Activated naive CD8-positive, alpha-beta T cell (primary cell): ENCODE measurements at regions not wholly inside any gene's neighbourhood (a gene's known extent, or its start where the extent isn't known, plus 50 kb on each side); places are given as distances from the start of the nearest gene placed in this dataset.
"Not testable (repeated sequence)": the region's sequence is repeated elsewhere in the genome, so short reads cannot be mapped to it uniquely, and the experiment has no call there.

Source experiments
- H3K27ac Mint-ChIP-seq: one replicate; pipeline ENCODE4 v1.8.0; 2021; ENCODE audit warnings: mixed read lengths
- H3K27me3 Mint-ChIP-seq: one replicate; pipeline ENCODE4 v1.8.0; 2021; ENCODE audit warnings: mixed read lengths
- H3K36me3 Mint-ChIP-seq: one replicate; pipeline ENCODE4 v1.8.0; 2021; ENCODE audit warnings: mixed read lengths
- H3K4me1 Mint-ChIP-seq: one replicate; pipeline ENCODE4 v1.8.0; 2021; ENCODE audit warnings: low read depth, mixed read lengths
- H3K4me3 Mint-ChIP-seq: one replicate; pipeline ENCODE4 v1.8.0; 2021; ENCODE audit warnings: mild to moderate bottlenecking, mixed read lengths
- H3K9me3 Mint-ChIP-seq: one replicate; pipeline ENCODE4 v1.8.0; 2021; ENCODE audit warnings: low read depth, mixed read lengths

GRCh38 chr3:186439725-186440124, 77.7 kb upstream of the DGKG start:
- H3K9me3 Mint-ChIP-seq: no peaks in the 10 kb centered on the region
- no peaks in the 10 kb centered on the region for H3K36me3 Mint-ChIP-seq
- no peak overlapping the region for H3K4me3 Mint-ChIP-seq
- H3K4me1 Mint-ChIP-seq: no peaks in the 10 kb centered on the region
- H3K27me3 Mint-ChIP-seq: no peaks in the 10 kb centered on the region
- no peak overlapping the region for H3K27ac Mint-ChIP-seq

- H3K4me3 Mint-ChIP-seq, H3K9me3 Mint-ChIP-seq: not testable (repeated sequence)
These were observed 73.3 kb upstream of the DGKG start for GRCh38 chr3:186435332-186435731.

GRCh38 chr3:186432944-186433732, 71.1 kb upstream of the DGKG start:
- no peak overlapping the region for H3K27ac Mint-ChIP-seq
- no peaks in the 10 kb centered on the region for H3K9me3 Mint-ChIP-seq
- H3K36me3 Mint-ChIP-seq: no peaks in the 10 kb centered on the region
- H3K4me3 Mint-ChIP-seq: no peak overlapping the region
- H3K4me1 Mint-ChIP-seq: no peaks in the 10 kb centered on the region
- H3K27me3 Mint-ChIP-seq: peaks cover 2% of the 10 kb centered on the region

More at GRCh38 chr3:186435332-186435731, 73.3 kb upstream of the DGKG start:
- not testable (repeated sequence) for H3K27me3 Mint-ChIP-seq, H3K4me1 Mint-ChIP-seq, H3K36me3 Mint-ChIP-seq, H3K27ac Mint-ChIP-seq

GRCh38 chr3:186432189-186432588, 70.2 kb upstream of the DGKG start:
- no peaks in the 10 kb centered on the region for H3K4me1 Mint-ChIP-seq
- H3K27me3 Mint-ChIP-seq: peaks cover 2% of the 10 kb centered on the region
- H3K9me3 Mint-ChIP-seq: no peaks in the 10 kb centered on the region
- H3K36me3 Mint-ChIP-seq: no peaks in the 10 kb centered on the region
- H3K27ac Mint-ChIP-seq: no peak overlapping the region
- no peak overlapping the region for H3K4me3 Mint-ChIP-seq

- Mint-ChIP-seq H3K4me1 (no peaks in the 10 kb centered on the region), H3K36me3 (no peaks in the 10 kb centered on the region), H3K4me3 (no peak overlapping the region), H3K9me3 (no peaks in the 10 kb centered on the region), H3K27me3 (peaks cover 3% of the 10 kb centered on the region), H3K27ac (no peak overlapping the region)
These were observed 65.7 kb upstream of the DGKG start for GRCh38 chr3:186427627-186428281.

GRCh38 chr3:186425788-186426730, 64.0 kb upstream of the DGKG start:
- no peaks in the 10 kb centered on the region for H3K4me1 Mint-ChIP-seq
- H3K4me3 Mint-ChIP-seq: no peak overlapping the region
- H3K27me3 Mint-ChIP-seq: peaks cover 3% of the 10 kb centered on the region
- no peaks in the 10 kb centered on the region for H3K36me3 Mint-ChIP-seq
- no peaks in the 10 kb centered on the region for H3K9me3 Mint-ChIP-seq
- no peak overlapping the region for H3K27ac Mint-ChIP-seq

GRCh38 chr3:186421946-186422345, 59.9 kb upstream of the DGKG start:
- Mint-ChIP-seq H3K4me1 (no peaks in the 10 kb centered on the region), H3K9me3 (no peaks in the 10 kb centered on the region), H3K27me3 (peaks cover 13% of the 10 kb centered on the region), H3K27ac (no peak overlapping the region), H3K36me3 (no peaks in the 10 kb centered on the region), H3K4me3 (no peak overlapping the region)

- Mint-ChIP-seq H3K27ac (no peak overlapping the region), H3K4me1 (peaks cover 15% of the 10 kb centered on the region), H3K4me3 (no peak overlapping the region), H3K9me3 (no peaks in the 10 kb centered on the region), H3K36me3 (no peaks in the 10 kb centered on the region), H3K27me3 (peaks cover 18% of the 10 kb centered on the region)
These were observed 56.7 kb upstream of the DGKG start for GRCh38 chr3:186418671-186419145.

- H3K4me3 Mint-ChIP-seq: no peak overlapping the region
- H3K27me3 Mint-ChIP-seq: peaks cover 18% of the 10 kb centered on the region
- peaks cover 19% of the 10 kb centered on the region for H3K4me1 Mint-ChIP-seq
- H3K36me3 Mint-ChIP-seq: no peaks in the 10 kb centered on the region
- H3K9me3 Mint-ChIP-seq: no peaks in the 10 kb centered on the region
- H3K27ac Mint-ChIP-seq: no peak overlapping the region
These were observed 55.8 kb upstream of the DGKG start for GRCh38 chr3:186417791-186418190.

- Mint-ChIP-seq H3K4me3 (peak overlapping the region; percentile 72), H3K27ac (no peak overlapping the region), H3K9me3 (no peaks in the 10 kb centered on the region), H3K27me3 (peaks cover 16% of the 10 kb centered on the region), H3K4me1 (peaks cover 25% of the 10 kb centered on the region), H3K36me3 (no peaks in the 10 kb centered on the region)
These were observed 52.8 kb upstream of the DGKG start for GRCh38 chr3:186414735-186415419.

- H3K36me3 Mint-ChIP-seq: no peaks in the 10 kb centered on the region
- H3K9me3 Mint-ChIP-seq: no peaks in the 10 kb centered on the region
- H3K27me3 Mint-ChIP-seq: peaks cover 16% of the 10 kb centered on the region
- peak overlapping the region; percentile 72 for H3K4me3 Mint-ChIP-seq
- peak overlapping the region; percentile 12 for H3K27ac Mint-ChIP-seq
- peaks cover 25% of the 10 kb centered on the region for H3K4me1 Mint-ChIP-seq
These were observed 51.8 kb upstream of the DGKG start for GRCh38 chr3:186413615-186414415.

GRCh38 chr3:186411994-186412393, 50.0 kb upstream of the DGKG start:
- Mint-ChIP-seq H3K4me1 (peaks cover 25% of the 10 kb centered on the region), H3K4me3 (no peak overlapping the region)

More at GRCh38 chr3:186411994-186412393, 50.0 kb upstream of the DGKG start:
- Mint-ChIP-seq H3K9me3 (no peaks in the 10 kb centered on the region), H3K27me3 (peaks cover 8% of the 10 kb centered on the region), H3K27ac (peak overlapping the region; percentile 34), H3K36me3 (no peaks in the 10 kb centered on the region)
